ENCODE measurements at regions not wholly inside any gene's neighbourhood (a gene's known extent, or its start where the extent isn't known, plus 50 kb on each side); places are given as distances from the start of the nearest gene placed in this dataset.

DNA sequence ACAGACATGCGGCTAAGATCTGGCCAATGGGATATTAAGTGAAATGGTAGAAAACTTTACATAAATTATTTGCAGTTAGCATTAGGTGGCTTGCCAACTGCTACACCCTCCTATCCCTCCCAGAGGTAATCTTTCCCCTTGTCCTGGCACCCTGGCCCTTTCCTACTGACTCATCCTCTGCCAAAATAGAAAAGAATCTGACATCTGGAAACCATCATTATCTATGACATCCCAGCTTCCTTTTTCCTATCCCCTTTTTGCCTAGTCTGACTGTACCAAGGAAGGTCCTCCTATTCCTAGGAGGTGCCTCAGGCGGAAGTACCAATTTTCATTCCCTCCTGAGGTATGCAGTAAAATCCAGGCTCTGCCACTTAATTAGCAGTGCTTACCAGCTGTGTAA lies 163.6 kb upstream of the KLF3 start:
- Histone ChIP-seq H2BK15ac (ENCODE audit: low read depth, low read length) (no peak overlapping the region), H3K9ac (ENCODE audit: low read depth, low read length) (no peak overlapping the region), H3K18ac (ENCODE audit: low read depth, low read length) (no peak overlapping the region), H4K20me1 (ENCODE audit: insufficient read depth, low read length) (no peaks in the 10 kb centered on the region), H3K79me1 (ENCODE audit: low read depth in 1 of 2, low read length in 2 of 2) (no peaks in the 10 kb centered on the region), H3K14ac (replicated peaks; ENCODE audit: low read depth, low read length) (no peak overlapping the region), H4K5ac (ENCODE audit: low read depth, low read length) (no peak overlapping the region), H3K27ac (ENCODE audit: insufficient read depth, low read length) (no peak overlapping the region), H4K91ac (ENCODE audit: insufficient read depth, low read depth, low read length) (no peak overlapping the region), H3K27me3 (ENCODE audit: control insufficient read depth, insufficient read depth, low read length) (peaks cover 3% of the 10 kb centered on the region), H2BK20ac (ENCODE audit: low read depth, low read length) (no peak overlapping the region), H3K36me3 (ENCODE audit: control insufficient read depth, insufficient read depth, low read length) (no peaks in the 10 kb centered on the region), H3K9me3 (ENCODE audit: control insufficient read depth, insufficient read depth, low read length) (no peaks in the 10 kb centered on the region), H2BK120ac (ENCODE audit: low read depth, low read length) (no peak overlapping the region), H3K4me3 (ENCODE audit: insufficient read depth, low read depth, low read length) (no peak overlapping the region), H2AK9ac (replicated peaks; ENCODE audit: low read depth, low read length, poor library complexity) (no peak overlapping the region), H4K8ac (ENCODE audit: low read depth in 2 of 2, low read length in 2 of 2) (no peak overlapping the region), H2AFZ (replicated peaks; ENCODE audit: low read length, poor library complexity) (no peak overlapping the region), H2BK5ac (ENCODE audit: low read depth, low read length, poor library complexity, severe bottlenecking) (no peak overlapping the region), H3K4me1 (ENCODE audit: control insufficient read depth, insufficient read depth, low read length) (no peaks in the 10 kb centered on the region), H2AK5ac (ENCODE audit: low read depth, low read length) (no peak overlapping the region), H3K56ac (ENCODE audit: extremely low read depth, insufficient read depth, low read length) (no peak overlapping the region), H3K23ac (ENCODE audit: low read depth, low read length) (no peak overlapping the region), H3K4ac (ENCODE audit: low read depth, low read length) (no peak overlapping the region), H3K4me2 (ENCODE audit: low read depth, low read length) (no peak overlapping the region), H3K9me1 (ENCODE audit: insufficient read depth, low read length) (no peaks in the 10 kb centered on the region)
- intact Hi-C loops (cut with micrococcal nuclease), result no loop called here
- BruUV-seq (replicated peaks), result no TSS peak
- dilution Hi-C loops (cut with HindIII; ENCODE audit: low sequenced_read_pairs, unreplicated experiment), result no loop called here
- DNase-seq (no peak), ATAC-seq (ENCODE audit: low read depth) (no peak)
- in situ Hi-C loops (cut with MboI; ENCODE audit: low sequenced_read_pairs), result no loop called here
- WGBS, 2 experiments (ENCODE audit: extremely low coverage in 2 of 2, insufficient read length in 1 of 2), result no CpG with 5 or more reads among the region's 2 CpGs
- ChIA-PET POLR2A (ENCODE audit: unreplicated experiment) (no interaction called here), CTCF (no interaction called here)
- TF ChIP-seq MXI1 (IDR thresholded peaks at IDR 0.05; ENCODE audit: borderline replicate concordance, low read depth, low read length) (no peak), POLR2A (IDR thresholded peaks at IDR 0.05; ENCODE audit: low read depth, low read length) (no peak), MAFK (IDR thresholded peaks at IDR 0.05; ENCODE audit: low read depth, low read length) (no peak), NFE2L2 (IDR thresholded peaks at IDR 0.05; ENCODE audit: low read depth, low read length) (no peak), MAZ (IDR thresholded peaks at IDR 0.05; ENCODE audit: borderline replicate concordance, low read depth, low read length) (no peak), FOS (IDR thresholded peaks at IDR 0.05; ENCODE audit: low read depth, low read length) (no peak)
- TF ChIP-seq, protein P1, sequence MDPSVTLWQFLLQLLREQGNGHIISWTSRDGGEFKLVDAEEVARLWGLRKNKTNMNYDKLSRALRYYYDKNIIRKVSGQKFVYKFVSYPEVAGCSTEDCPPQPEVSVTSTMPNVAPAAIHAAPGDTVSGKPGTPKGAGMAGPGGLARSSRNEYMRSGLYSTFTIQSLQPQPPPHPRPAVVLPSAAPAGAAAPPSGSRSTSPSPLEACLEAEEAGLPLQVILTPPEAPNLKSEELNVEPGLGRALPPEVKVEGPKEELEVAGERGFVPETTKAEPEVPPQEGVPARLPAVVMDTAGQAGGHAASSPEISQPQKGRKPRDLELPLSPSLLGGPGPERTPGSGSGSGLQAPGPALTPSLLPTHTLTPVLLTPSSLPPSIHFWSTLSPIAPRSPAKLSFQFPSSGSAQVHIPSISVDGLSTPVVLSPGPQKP (IDR thresholded peaks at IDR 0.05; ENCODE audit: borderline replicate concordance, low read depth, low read length), result no peak
- TF ChIP-seq, protein P2, sequence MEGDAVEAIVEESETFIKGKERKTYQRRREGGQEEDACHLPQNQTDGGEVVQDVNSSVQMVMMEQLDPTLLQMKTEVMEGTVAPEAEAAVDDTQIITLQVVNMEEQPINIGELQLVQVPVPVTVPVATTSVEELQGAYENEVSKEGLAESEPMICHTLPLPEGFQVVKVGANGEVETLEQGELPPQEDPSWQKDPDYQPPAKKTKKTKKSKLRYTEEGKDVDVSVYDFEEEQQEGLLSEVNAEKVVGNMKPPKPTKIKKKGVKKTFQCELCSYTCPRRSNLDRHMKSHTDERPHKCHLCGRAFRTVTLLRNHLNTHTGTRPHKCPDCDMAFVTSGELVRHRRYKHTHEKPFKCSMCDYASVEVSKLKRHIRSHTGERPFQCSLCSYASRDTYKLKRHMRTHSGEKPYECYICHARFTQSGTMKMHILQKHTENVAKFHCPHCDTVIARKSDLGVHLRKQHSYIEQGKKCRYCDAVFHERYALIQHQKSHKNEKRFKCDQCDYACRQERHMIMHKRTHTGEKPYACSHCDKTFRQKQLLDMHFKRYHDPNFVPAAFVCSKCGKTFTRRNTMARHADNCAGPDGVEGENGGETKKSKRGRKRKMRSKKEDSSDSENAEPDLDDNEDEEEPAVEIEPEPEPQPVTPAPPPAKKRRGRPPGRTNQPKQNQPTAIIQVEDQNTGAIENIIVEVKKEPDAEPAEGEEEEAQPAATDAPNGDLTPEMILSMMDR (conservative IDR thresholded peaks at IDR 0.05; ENCODE audit: low read depth, low read length), result no peak

Data from IMR-90 (cell line).